ENCODE measurements at regions not wholly inside any gene's neighbourhood (a gene's known extent, or its start where the extent isn't known, plus 50 kb on each side); places are given as distances from the start of the nearest gene placed in this dataset.
"Not testable (repeated sequence)": the region's sequence is repeated elsewhere in the genome, so short reads cannot be mapped to it uniquely, and the experiment has no call there.

GRCh38 chr3:191961529-191961928, 500.6 kb downstream of the PYDC2 start:
- TF ChIP-seq POLR2A (IDR thresholded peaks at IDR 0.05; ENCODE audit: low read depth, low read length), result no peak
- DNase-seq (ENCODE audit: insufficient read length, low spot score) (no peak), FAIRE-seq (peak; percentile 60)

GRCh38 chr3:191962324-191962723, 501.4 kb downstream of the PYDC2 start:
- DNase-seq (ENCODE audit: insufficient read length, low spot score), result no peak
- FAIRE-seq, result no peak

GRCh38 chr3:191963182-191963581, 502.2 kb downstream of the PYDC2 start:
- DNase-seq (ENCODE audit: insufficient read length, low spot score) (peak; percentile 23), FAIRE-seq (peak; percentile 93)
- no peak for TF ChIP-seq POLR2A (IDR thresholded peaks at IDR 0.05; ENCODE audit: low read depth, low read length)

More at GRCh38 chr3:191962324-191962723, 501.4 kb downstream of the PYDC2 start:
- TF ChIP-seq POLR2A (IDR thresholded peaks at IDR 0.05; ENCODE audit: low read depth, low read length), result no peak

- TF ChIP-seq POLR2A (IDR thresholded peaks at IDR 0.05; ENCODE audit: low read depth, low read length), result no peak
- FAIRE-seq (no peak), DNase-seq (ENCODE audit: insufficient read length, low spot score) (no peak)
Measured at GRCh38 chr3:191966556-191966955, 505.6 kb downstream of the PYDC2 start.

- DNase-seq (ENCODE audit: insufficient read length, low spot score), result no peak
- FAIRE-seq, result peak; percentile 6
- no peak for TF ChIP-seq POLR2A (IDR thresholded peaks at IDR 0.05; ENCODE audit: low read depth, low read length)
Measured at GRCh38 chr3:191968299-191968698, 507.3 kb downstream of the PYDC2 start.

GRCh38 chr3:191972714-191973398, 511.9 kb downstream of the PYDC2 start:
- DNase-seq (ENCODE audit: insufficient read length, low spot score) (no peak), FAIRE-seq (no peak)
- TF ChIP-seq POLR2A (IDR thresholded peaks at IDR 0.05; ENCODE audit: low read depth, low read length), result no peak

GRCh38 chr3:191973820-191974219, 512.9 kb downstream of the PYDC2 start:
- no peak for TF ChIP-seq POLR2A (IDR thresholded peaks at IDR 0.05; ENCODE audit: low read depth, low read length)
- DNase-seq (ENCODE audit: insufficient read length, low spot score), result no peak
- no peak for FAIRE-seq

- no peak for TF ChIP-seq POLR2A (IDR thresholded peaks at IDR 0.05; ENCODE audit: low read depth, low read length)
- FAIRE-seq (no peak), DNase-seq (ENCODE audit: insufficient read length, low spot score) (no peak)
Measured at GRCh38 chr3:191975936-191976335, 515.0 kb downstream of the PYDC2 start.

GRCh38 chr3:191980443-191980842, 519.5 kb downstream of the PYDC2 start:
- no peak for DNase-seq (ENCODE audit: insufficient read length, low spot score)
- FAIRE-seq, result peak; percentile 27
- TF ChIP-seq POLR2A (IDR thresholded peaks at IDR 0.05; ENCODE audit: low read depth, low read length), result no peak

GRCh38 chr3:191982481-191982880, 521.5 kb downstream of the PYDC2 start:
- FAIRE-seq (peak; percentile 77), DNase-seq (ENCODE audit: insufficient read length, low spot score) (no peak)
- TF ChIP-seq POLR2A (IDR thresholded peaks at IDR 0.05; ENCODE audit: low read depth, low read length), result no peak

GRCh38 chr3:191985691-191986090, 524.7 kb downstream of the PYDC2 start:
- FAIRE-seq, result peak; percentile 23
- no peak for DNase-seq (ENCODE audit: insufficient read length, low spot score)
- TF ChIP-seq POLR2A (IDR thresholded peaks at IDR 0.05; ENCODE audit: low read depth, low read length), result no peak

- FAIRE-seq (peak; percentile 38), DNase-seq (ENCODE audit: insufficient read length, low spot score) (no peak)
- TF ChIP-seq POLR2A (IDR thresholded peaks at IDR 0.05; ENCODE audit: low read depth, low read length), result no peak
Measured at GRCh38 chr3:191987831-191988350, 526.9 kb downstream of the PYDC2 start.

GRCh38 chr3:191993952-191994351, 533.0 kb downstream of the PYDC2 start:
- not testable (repeated sequence) for DNase-seq (ENCODE audit: insufficient read length, low spot score); FAIRE-seq

GRCh38 chr3:191997093-191997492, 536.1 kb downstream of the PYDC2 start:
- TF ChIP-seq POLR2A (IDR thresholded peaks at IDR 0.05; ENCODE audit: low read depth, low read length), result no peak
- peak; percentile 50 for FAIRE-seq
- no peak for DNase-seq (ENCODE audit: insufficient read length, low spot score)

- no peak for FAIRE-seq
- TF ChIP-seq POLR2A (IDR thresholded peaks at IDR 0.05; ENCODE audit: low read depth, low read length), result no peak
- DNase-seq (ENCODE audit: insufficient read length, low spot score), result no peak
Measured at GRCh38 chr3:191997579-191998268, 536.8 kb downstream of the PYDC2 start.

All from H54 (cell line).